Neural cell (in vitro differentiated cells): ENCODE measurements at regions not wholly inside any gene's neighbourhood (a gene's known extent, or its start where the extent isn't known, plus 50 kb on each side); places are given as distances from the start of the nearest gene placed in this dataset.

Source experiments
- H2AFZ ChIP-seq: fragments of 200-600, 300-800 bp; sonication (generic), shearing (Covaris generic); 2 replicates; pipeline ENCODE4 v1.6.0; 2014; ENCODE audit warnings: low read depth, mild to moderate bottlenecking, antibody characterized with exemption, low read length, moderate library complexity
- H3F3A ChIP-seq: fragments of 200-600 bp; shearing (Covaris generic); 2 replicates; pipeline ENCODE4 v1.6.1; 2016; ENCODE audit warnings: mild to moderate bottlenecking, moderate library complexity, mixed read lengths, antibody characterized with exemption, low read length; ENCODE audit not compliant: insufficient read depth, poor library complexity, severe bottlenecking
- H3K27ac ChIP-seq: fragments of 200-600, 300-800 bp; sonication (generic), shearing (Covaris generic); 2 replicates; pipeline ENCODE4 v1.5.1; 2014; ENCODE audit warnings: mild to moderate bottlenecking, low read length, moderate library complexity
- H3K27me3 ChIP-seq: fragments of 300-800, 200-600 bp; sonication (generic), shearing (Covaris generic); 2 replicates; pipeline ENCODE4 v1.6.0; 2014; ENCODE audit warnings: mild to moderate bottlenecking, low read depth, low read length, moderate library complexity; ENCODE audit not compliant: insufficient read depth
- H3K36me3 ChIP-seq: fragments of 300-800, 200-600 bp; sonication (generic), shearing (Covaris generic); 2 replicates; pipeline ENCODE4 v1.5.1; 2014; ENCODE audit warnings: mild to moderate bottlenecking, antibody characterized with exemption, low read length, moderate library complexity; ENCODE audit not compliant: insufficient read depth
- H3K4me2 ChIP-seq: fragments of 300-800, 200-600 bp; sonication (generic), shearing (Covaris generic); 2 replicates; pipeline ENCODE4 v1.6.0; 2014; ENCODE audit warnings: mild to moderate bottlenecking, low read length
- H3K4me3 ChIP-seq: fragments of 300-800, 200-600 bp; sonication (generic), shearing (Covaris generic); 2 replicates; pipeline ENCODE4 v1.5.1; 2014; ENCODE audit warnings: mild to moderate bottlenecking, low read length, moderate library complexity
- H3K79me2 ChIP-seq: fragments of 200-600 bp; shearing (Covaris generic); replicated peaks from 2 replicates; pipeline ENCODE4 v1.6.0; 2014; ENCODE audit warnings: mild to moderate bottlenecking, low read length, moderate library complexity; ENCODE audit not compliant: insufficient read depth
- H3K9ac ChIP-seq: fragments of 300-800, 200-600 bp; sonication (generic), shearing (Covaris generic); 2 replicates; pipeline ENCODE4 v1.6.1; 2016; ENCODE audit warnings: mild to moderate bottlenecking, low read length, mixed read lengths
- H3K9me2 ChIP-seq: fragments of 200-600 bp; shearing (Covaris generic); 2 replicates; pipeline ENCODE4 v1.6.1; 2016; ENCODE audit warnings: mild to moderate bottlenecking, low read length, mixed read lengths; ENCODE audit not compliant: insufficient read depth
- H3K9me3 ChIP-seq: fragments of 200-600, 300-800 bp; sonication (generic), shearing (Covaris generic); 2 replicates; pipeline ENCODE4 v1.6.1; 2016; ENCODE audit warnings: mild to moderate bottlenecking, mixed run types, low read length, moderate library complexity, mixed read lengths
- H4K20me1 ChIP-seq: fragments of 200-600 bp; shearing (Covaris generic); 2 replicates; pipeline ENCODE4 v1.6.1; 2016; ENCODE audit warnings: mild to moderate bottlenecking, mixed run types; ENCODE audit not compliant: insufficient read depth
- CTCF ChIP-seq: fragments of 450-650 bp; IDR thresholded peaks from 2 replicates; pipeline ENCODE4 v1.5.1; 2014; ENCODE audit warnings: antibody characterized with exemption, mild to moderate bottlenecking, moderate library complexity; ENCODE audit not compliant: poor library complexity, severe bottlenecking
- EP300 ChIP-seq: fragments of 450-650 bp; conservative IDR thresholded peaks from 2 replicates; pipeline ENCODE4 v1.6.1; 2014; ENCODE audit warnings: antibody characterized with exemption, mild to moderate bottlenecking, moderate library complexity; ENCODE audit not compliant: poor library complexity, severe bottlenecking
- EZH2 ChIP-seq: fragments of 200-600, 300-800 bp; shearing (Covaris generic), sonication (generic); IDR thresholded peaks from 2 replicates; pipeline ENCODE4 v1.6.1; 2014; ENCODE audit warnings: antibody characterized with exemption, low read length, borderline replicate concordance, mild to moderate bottlenecking; ENCODE audit not compliant: insufficient read depth, poor library complexity, severe bottlenecking
- MXI1 ChIP-seq: fragments of 450-650 bp; conservative IDR thresholded peaks from 2 replicates; pipeline ENCODE4 v1.6.1; 2014; ENCODE audit warnings: antibody characterized with exemption, mild to moderate bottlenecking; ENCODE audit not compliant: poor library complexity, severe bottlenecking
- POLR2AphosphoS5 ChIP-seq: IDR thresholded peaks from 2 replicates; pipeline ENCODE4 v1.6.1; 2012
- RAD21 ChIP-seq: fragments of 450-650 bp; conservative IDR thresholded peaks from 2 replicates; pipeline ENCODE4 v1.6.1; 2014; ENCODE audit warnings: antibody characterized with exemption, mild to moderate bottlenecking, moderate library complexity
- SMC3 ChIP-seq: fragments of 450-650 bp; conservative IDR thresholded peaks from 2 replicates; pipeline ENCODE4 v1.6.1; 2014; ENCODE audit warnings: antibody characterized with exemption, mild to moderate bottlenecking, moderate library complexity; ENCODE audit not compliant: poor library complexity
- TAF1 ChIP-seq: IDR thresholded peaks from 2 replicates; pipeline ENCODE4 v1.6.1; 2012; ENCODE audit warnings: low read depth
- TF ChIP-seq, protein P1 (sequence below): IDR thresholded peaks from 2 replicates; pipeline ENCODE4 v1.6.1; 2012; ENCODE audit warnings: borderline replicate concordance

DNA sequence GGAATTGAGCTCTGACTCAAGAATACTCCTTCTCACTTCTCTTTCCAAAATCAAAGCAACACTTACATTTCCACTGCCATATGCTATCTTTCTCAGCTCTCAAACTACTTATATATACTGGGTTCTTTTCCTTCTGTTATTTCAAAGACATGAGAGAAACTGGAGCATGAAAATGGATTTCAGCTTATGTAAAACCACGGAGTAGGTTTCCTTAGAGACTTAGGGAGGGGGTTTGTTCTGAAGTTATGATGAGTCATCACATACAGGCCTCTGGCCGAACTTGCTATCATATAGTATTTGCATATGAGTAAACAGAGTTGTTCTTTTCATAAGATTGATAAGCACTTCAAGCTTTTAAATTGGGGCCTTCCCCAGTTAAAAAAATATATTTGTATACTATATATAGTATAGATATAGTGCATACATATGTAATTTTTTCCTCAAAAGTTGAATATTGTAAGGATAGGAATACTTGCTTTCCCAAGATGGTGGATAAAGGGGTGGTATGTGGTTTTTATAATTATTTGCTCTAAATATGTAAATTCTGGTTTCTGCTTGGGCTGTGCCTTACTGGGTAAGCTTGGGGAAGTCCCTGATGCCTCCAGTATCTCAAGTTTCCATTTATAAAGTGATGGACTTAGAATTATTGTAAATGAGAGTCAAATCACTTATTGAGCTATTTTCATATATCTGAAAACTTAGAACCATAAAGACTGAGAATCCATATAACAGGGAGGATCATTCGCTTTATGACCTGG, 273.9 kb downstream of the RFPL4B start:
- H3K27ac ChIP-seq = no peak overlapping the region
- no peak overlapping the region for H2AFZ ChIP-seq
- H3K4me2 ChIP-seq = no peak overlapping the region
- TF ChIP-seq TAF1 (no peak), CTCF (no peak), MXI1 (no peak)
- H3K4me3 ChIP-seq = no peak overlapping the region
- no peaks in the 10 kb centered on the region for H3K79me2 ChIP-seq
- H3K27me3 ChIP-seq = no peaks in the 10 kb centered on the region
- no peaks in the 10 kb centered on the region for H3F3A ChIP-seq
- no peaks in the 10 kb centered on the region for H4K20me1 ChIP-seq
- H3K9me2 ChIP-seq = no peaks in the 10 kb centered on the region
- H3K9ac ChIP-seq = no peak overlapping the region
- no peaks in the 10 kb centered on the region for H3K9me3 ChIP-seq
- no peaks in the 10 kb centered on the region for H3K36me3 ChIP-seq

GRCh38 chr6:112622036-112622435, 274.9 kb downstream of the RFPL4B start:
- TF ChIP-seq CTCF (no peak), TAF1 (no peak), MXI1 (no peak), EZH2 (no peak), SMC3 (no peak), EP300 (no peak), POLR2AphosphoS5 (no peak), RAD21 (no peak)
- TF ChIP-seq, protein P1, sequence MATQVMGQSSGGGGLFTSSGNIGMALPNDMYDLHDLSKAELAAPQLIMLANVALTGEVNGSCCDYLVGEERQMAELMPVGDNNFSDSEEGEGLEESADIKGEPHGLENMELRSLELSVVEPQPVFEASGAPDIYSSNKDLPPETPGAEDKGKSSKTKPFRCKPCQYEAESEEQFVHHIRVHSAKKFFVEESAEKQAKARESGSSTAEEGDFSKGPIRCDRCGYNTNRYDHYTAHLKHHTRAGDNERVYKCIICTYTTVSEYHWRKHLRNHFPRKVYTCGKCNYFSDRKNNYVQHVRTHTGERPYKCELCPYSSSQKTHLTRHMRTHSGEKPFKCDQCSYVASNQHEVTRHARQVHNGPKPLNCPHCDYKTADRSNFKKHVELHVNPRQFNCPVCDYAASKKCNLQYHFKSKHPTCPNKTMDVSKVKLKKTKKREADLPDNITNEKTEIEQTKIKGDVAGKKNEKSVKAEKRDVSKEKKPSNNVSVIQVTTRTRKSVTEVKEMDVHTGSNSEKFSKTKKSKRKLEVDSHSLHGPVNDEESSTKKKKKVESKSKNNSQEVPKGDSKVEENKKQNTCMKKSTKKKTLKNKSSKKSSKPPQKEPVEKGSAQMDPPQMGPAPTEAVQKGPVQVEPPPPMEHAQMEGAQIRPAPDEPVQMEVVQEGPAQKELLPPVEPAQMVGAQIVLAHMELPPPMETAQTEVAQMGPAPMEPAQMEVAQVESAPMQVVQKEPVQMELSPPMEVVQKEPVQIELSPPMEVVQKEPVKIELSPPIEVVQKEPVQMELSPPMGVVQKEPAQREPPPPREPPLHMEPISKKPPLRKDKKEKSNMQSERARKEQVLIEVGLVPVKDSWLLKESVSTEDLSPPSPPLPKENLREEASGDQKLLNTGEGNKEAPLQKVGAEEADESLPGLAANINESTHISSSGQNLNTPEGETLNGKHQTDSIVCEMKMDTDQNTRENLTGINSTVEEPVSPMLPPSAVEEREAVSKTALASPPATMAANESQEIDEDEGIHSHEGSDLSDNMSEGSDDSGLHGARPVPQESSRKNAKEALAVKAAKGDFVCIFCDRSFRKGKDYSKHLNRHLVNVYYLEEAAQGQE = no peak

More at GRCh38 chr6:112622036-112622435, 274.9 kb downstream of the RFPL4B start:
- Histone ChIP-seq H2AFZ (no peak overlapping the region), H3K27me3 (no peaks in the 10 kb centered on the region), H3K27ac (no peak overlapping the region), H3K4me3 (no peak overlapping the region), H3K4me2 (no peak overlapping the region), H3K9me2 (no peaks in the 10 kb centered on the region), H3F3A (no peaks in the 10 kb centered on the region), H4K20me1 (no peaks in the 10 kb centered on the region), H3K79me2 (no peaks in the 10 kb centered on the region), H3K9me3 (no peaks in the 10 kb centered on the region), H3K36me3 (no peaks in the 10 kb centered on the region), H3K9ac (no peak overlapping the region)
